ENCODE measurements at regions not wholly inside any gene's neighbourhood (a gene's known extent, or its start where the extent isn't known, plus 50 kb on each side); places are given as distances from the start of the nearest gene placed in this dataset.
"Not testable (repeated sequence)": the region's sequence is repeated elsewhere in the genome, so short reads cannot be mapped to it uniquely, and the experiment has no call there.

DNA sequence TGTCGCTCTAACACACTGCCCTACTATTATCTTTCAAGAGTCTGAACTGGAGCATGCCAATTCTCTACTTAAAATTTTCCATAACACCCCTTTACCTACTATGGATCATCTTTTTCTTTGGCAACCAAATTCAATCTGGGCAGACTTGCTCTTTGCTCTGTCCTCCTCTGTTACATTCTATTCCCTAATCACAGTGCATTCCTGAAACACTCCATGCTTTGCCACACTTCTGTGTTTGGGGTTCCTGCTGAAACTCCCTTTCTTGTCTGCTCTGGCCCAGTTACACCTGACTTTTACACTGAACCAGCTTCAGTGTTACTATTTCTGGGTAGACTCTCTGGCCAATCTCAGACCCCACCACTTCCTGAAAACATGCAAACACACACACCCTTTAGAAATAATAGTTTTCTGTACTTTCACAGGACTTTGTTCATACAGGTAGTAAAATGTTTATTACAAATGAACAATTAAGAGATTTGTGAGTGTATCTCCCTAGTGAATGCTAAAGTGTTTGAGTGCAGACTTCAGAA, 119.9 kb upstream of the DCC start:
- ATAC-seq, result no peak

DNA sequence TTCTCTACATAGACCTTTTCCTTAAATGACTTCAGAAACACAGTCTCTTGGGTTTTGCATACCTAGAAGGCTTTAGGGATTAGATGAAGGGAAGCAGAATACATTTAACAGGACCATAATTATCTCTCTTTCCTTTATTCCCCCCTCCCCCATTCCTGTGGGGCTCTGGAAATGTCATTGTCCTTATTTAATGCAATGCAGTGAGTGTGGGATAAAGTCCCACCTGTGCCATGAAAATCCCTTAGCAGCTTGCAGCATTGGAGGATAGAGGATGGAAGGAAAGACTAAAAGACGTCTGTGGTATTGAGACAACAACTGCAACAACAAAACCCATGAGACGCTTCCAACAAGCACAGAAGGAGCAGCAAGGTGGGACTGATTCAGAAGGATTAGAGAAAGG, 117.8 kb upstream of the DCC start:
- no peak for ATAC-seq

DNA sequence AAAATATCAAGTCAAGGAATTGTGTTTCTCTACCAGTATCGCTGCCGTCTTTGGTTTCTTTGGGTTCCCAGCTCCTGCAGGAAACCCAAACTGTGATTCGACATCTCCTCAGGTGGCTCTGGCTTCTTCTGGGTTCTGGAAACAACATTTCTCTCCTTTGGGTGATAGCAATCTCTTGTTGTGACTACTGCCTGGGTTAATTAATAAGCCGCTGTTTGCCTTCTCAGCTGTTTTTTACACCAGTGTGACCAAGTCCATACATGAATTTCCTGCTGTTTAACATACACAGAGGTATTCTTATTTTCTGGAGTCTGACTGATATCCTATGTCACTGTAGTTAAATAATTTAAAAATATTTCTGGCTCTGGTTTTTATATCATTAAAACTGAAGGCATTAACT, 112.5 kb upstream of the DCC start:
- no peak for ATAC-seq

DNA sequence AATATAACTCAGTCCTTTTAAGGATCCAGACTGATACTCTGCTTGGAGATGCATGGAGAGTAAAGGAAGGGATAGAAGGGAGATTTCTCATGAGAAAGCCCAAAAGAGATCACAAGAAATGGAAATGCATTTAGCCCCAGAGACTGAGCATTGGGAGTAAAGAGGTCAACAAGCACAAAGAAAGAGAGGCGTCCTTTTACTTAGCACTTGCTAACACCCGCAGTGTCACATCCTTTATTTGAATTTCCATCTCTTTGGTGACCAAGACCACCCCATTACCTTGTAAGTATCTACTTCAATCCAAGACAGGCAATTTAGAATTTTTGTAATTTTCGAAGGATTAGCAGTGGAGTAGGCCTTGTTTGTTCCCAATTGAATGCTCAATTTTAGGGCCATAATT, 111.8 kb upstream of the DCC start:
- ATAC-seq, result no peak

DNA sequence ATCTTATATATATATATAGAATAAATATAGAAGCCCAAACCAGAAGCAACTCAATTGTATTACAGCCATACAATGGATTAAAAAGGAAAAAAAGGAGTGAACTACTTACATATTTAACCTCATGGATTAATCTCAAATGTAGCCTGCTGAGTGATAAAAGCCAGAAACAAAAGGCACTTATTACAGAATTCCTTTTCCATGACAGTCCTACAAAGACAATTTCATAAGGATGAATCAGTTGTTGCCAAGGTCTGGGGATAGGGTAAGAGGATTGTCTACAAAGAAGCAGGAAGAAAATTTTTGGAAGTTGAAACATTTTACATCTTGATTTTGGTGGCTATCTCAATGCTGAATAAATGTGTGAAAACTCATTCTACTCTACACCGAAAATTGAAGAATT, 103.9 kb upstream of the DCC start:
- ATAC-seq, result no peak

DNA sequence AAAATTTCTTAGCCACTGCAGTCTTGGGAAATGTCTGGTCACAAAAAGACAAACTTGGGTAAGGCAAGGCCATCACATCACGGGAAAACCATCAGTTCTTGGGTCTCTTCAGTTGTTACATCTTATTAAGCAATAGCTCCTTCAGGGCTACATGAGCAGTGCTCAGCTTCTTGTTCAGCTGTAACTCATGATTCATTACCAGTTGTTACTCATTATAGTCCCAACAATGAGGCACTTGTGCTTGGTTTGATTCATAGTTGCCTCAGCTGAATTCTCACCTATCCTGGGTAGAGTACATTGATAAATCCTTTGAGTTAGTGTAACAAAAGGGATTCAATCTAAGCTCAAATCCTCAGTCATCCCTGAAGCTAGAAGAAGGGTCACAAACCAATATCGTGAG, 102.4 kb upstream of the DCC start:
- no peak for ATAC-seq

DNA sequence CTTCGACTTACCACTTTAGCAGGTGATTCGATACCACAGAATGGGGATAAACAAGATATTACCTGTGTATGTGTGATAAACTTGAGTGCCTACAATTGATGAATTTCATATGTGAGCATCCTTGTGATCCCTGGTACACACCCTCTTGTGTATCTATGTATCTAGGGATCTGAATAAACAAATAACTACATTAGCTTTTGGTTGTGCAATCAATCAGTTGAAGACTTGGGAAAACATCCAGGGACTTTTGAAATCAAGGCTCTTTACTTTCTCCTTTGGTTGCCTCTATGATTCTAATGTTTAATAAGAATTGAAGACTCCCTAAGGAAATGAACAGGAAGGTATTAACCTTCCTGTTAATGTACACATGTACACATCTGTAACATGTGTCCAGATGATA, 97.3 kb upstream of the DCC start:
- ATAC-seq, result no peak

DNA sequence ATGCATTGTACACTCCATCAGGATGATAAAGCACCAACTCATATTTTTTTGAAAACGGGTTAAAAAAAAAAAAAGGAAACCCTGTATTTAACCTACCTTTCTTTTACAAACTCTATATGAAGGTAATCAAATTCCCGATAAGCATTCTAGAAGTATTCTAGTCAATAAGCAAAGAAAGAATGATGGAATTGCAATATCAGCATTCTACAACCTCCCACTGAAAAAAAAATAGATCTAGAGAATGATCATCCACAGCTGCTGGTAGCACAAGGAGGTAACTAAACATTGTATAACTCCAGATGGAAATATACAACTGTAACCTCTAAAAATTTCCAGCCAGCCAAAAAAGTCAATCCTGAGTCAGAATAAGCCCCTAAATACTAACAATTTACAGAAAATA, 95.3 kb upstream of the DCC start:
- no peak for ATAC-seq

DNA sequence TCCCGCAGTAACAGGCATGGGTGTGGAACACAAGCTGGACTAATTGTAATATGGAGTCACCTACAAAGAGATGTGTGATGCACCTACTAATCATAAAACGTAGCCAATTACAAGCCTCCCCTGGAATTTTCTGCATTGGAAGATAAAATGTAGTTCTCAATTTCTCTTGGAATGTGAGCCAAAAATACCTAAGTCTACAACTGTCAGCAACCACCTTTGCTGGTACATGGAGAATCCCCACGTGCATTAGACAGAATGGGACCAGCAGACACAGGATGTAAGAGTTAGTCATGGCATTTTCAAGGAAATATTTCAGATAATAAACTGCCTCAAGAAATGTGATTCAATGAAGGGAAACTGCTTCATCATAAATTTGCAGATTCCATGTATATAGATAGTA, 85.6 kb upstream of the DCC start:
- no peak for ATAC-seq

DNA sequence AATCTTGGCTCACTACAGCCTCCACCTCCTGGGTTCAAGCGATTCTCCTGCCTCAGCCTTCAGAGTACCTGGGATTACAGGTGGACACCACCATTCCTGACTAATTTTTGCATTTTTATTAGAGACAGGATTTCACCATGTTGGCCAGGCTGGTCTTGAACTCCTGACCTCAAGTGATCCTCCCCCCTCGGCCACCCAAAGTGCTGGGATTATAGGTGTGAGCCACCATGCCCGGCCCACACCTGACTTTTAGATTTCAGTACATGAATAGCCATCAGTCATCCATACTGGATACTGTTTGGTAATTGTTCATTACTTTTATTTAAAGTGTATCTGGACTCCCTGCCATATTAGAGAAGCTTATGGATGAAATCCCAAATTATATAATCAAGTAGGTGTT, 82.6 kb upstream of the DCC start:
- not testable (repeated sequence) for ATAC-seq

DNA sequence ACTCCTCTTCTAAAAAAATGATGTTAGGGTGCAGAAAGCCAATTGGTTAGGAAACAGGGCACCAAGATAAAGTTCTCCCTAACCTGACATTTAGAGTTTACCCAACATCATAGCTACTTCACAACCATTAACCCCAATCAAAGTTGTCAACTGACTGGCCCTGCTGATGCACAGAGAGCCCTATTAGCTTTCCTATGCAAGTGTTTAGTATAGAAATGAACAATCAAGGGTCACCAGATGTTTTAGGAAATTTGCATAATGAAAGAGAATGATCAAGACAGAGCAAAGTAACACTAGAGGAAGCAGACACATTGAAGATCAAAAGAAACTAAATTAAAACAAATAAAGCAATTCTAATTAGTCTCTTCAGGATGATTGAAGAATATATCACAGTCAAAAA, 64.2 kb upstream of the DCC start:
- no peak for ATAC-seq

DNA sequence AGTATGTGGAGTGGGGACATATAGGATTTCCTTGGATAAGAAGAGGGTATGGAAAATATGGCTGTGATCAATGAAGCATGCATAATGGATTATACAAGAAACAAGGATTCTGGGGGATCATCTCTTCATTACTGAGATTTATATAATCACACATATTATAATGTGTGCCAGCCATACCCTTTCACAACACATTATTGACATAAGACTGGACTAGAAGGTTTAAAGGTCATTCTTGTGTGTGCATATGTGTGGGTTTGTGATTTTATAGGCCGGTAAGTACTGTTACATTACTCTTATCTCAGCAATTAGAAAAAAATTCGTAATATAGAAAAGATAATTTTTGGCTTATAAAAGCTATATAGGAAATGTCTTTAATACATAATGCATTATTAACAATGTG, 62.2 kb upstream of the DCC start:
- ATAC-seq, result no peak

DNA sequence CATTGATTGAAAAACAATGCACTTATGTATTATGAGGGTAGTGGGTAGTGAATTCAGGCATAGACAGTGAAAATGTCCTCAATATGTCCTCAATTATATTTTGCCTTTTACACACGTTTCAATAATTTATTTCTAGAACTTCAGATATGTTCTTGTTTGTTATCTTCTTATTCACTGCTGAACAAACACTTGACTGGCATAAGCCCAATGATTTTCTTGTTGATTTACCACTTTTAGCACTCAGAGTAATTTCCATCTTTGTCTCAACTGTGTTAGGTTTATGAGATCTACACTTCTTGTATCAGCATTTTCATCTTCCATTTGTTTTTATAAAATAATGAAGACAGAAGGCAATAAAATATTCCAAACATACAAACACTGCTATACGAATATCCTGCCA, 61.8 kb upstream of the DCC start:
- no peak for ATAC-seq

DNA sequence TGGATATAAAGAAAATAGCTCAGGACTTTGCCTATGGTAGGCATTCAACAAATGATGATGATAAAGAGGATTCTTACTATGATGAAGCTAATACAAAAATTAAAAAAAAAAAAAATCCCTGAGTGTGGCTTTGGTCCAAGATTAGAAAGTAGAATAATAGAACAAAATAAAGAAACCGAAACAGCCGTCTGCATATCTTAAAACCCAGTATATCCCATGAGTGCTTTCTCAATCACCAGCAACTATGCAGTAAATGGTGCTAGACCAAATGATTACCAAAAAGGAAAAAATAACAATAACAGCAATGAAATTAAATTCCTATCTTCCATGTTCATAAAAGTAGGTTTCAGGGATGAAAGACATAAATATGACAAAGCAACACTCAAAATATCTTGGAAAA, 59.3 kb upstream of the DCC start:
- ATAC-seq, result no peak

DNA sequence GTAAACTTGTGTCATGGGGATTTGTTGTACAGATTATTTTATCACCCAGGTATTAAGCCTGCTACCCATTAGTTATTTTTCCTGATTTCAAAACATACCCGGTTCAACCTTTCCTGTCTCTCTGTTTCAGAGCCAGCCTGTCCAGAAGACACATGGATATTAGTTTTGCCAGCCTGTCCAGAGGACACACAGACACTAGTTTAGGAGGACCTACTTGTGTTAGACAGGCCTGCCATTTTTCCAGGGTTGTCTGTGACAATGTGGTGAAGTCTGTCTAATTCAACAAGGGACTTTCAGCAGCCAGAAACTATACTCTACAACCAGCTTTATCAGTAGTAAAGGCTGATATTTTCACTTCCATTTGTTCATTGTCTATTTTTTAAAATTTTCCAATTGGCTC, 56.1 kb upstream of the DCC start:
- ATAC-seq, result no peak

DNA sequence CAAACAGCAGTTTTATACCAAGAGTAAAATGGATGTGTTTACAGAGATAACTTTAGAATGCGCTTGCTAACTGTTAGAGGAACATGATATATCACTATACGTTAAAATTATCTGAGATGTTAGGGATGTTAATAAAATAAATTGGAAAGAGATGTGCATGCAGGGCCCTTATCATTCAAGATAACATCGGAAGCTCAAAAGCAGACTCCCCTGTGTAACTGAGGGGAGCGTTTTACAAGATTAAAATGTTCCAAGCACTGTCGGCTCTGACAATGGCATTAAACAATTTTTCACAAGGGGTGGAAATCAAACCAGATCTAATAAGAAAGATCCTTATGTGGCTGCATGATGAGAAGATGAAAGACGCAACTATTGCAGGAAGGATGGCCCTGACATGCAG, 53.3 kb upstream of the DCC start:
- no peak for ATAC-seq

DNA sequence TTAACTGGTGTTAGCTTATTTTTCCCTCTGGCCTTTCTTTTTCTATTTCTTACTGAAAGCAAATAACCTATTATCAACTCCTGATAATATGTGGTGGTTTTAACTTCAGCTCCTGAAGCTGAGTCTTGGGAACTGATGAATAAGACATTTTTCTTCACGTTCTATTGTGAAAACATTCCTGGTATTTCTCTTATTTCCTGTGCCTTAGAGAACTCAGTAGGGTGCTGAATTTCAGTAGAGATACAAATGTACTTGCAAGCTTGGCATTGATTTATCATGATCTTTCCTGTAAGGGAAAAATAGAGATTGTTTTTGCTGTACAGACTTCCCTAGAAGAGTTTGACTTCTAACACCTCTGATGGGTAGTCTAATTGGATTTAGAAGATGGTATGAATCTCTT, 52.8 kb upstream of the DCC start:
- no peak for ATAC-seq

DNA sequence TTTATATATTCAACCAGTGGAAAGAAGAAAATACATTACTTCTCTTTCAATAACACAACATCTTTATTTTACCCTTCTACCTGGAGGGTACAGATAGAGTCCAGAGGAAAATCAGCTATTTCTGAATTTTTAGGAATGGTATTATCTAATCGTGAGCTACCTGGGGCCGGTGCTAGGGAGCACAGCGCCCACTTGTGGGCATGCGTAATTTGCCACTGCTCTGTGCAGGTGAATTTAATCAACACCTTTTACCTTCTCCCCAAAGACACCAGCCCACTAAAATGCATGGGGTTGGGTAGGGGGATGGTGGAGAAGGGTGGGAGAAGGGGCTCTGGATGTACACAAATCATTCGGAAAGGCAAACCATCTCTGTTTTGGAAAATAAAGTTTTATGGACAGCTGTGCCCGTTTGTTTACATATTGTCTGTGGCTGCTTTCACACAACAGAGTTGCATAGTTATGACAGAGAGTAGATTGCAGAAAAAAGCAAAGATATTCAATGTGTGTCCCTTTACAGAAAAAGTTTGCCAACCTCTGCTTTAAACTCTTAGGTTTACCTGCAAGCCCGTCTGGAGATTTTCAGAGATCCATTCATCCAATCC, 51.5 kb upstream of the DCC start:
- no peak for ATAC-seq

DNA sequence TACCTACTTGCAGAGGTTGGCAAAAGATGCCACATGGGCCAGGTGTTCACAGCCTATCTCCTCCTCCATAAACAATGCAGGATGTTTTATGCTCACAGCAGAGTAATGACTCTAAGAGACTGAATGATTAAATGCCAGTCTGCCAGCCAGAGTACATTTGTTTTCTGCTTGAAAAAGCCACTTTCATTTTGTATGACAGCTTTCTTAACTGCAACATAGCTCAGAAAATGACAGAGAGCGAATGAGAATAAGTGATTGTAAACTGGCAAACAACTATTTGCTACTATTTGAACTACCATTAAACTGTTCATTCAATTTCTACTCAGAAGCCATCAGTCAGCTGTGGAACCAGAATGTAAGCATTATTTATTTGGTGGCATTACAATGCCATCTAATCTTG, 50.6 kb upstream of the DCC start:
- ATAC-seq, result no peak

Measured in activated CD4-positive, CD25-positive, alpha-beta regulatory T cell treated with anti-CD3 and anti-CD28 coated beads, Interleukin-2, amount 50 U/mL, for 24 hours (primary cell).